ENCODE measurements at regions not wholly inside any gene's neighbourhood (a gene's known extent, or its start where the extent isn't known, plus 50 kb on each side); places are given as distances from the start of the nearest gene placed in this dataset.

- TF ChIP-seq USF2 (IDR thresholded peaks at IDR 0.05; ENCODE audit: borderline replicate concordance, low read depth, low read length) = no peak
- TF ChIP-seq CTCF (IDR thresholded peaks at IDR 0.05) = no peak
- no peak for TF ChIP-seq MXI1 (IDR thresholded peaks at IDR 0.05; ENCODE audit: low read depth, low read length)
- no peak for TF ChIP-seq SIN3A (IDR thresholded peaks at IDR 0.05; ENCODE audit: borderline replicate concordance, low read depth, low read length)
Observed at GRCh38 chr1:219781491-219781890, 146.9 kb downstream of the SLC30A10 start.

Measured in SK-N-SH (cell line).